Endothelial cell of umbilical vein (primary cell): ENCODE measurements at regions not wholly inside any gene's neighbourhood (a gene's known extent, or its start where the extent isn't known, plus 50 kb on each side); places are given as distances from the start of the nearest gene placed in this dataset.

Experiments used
- BruUV-seq: library from RNA; stranded (reverse); fragments of 400-500 nt; replicated peaks from 2 replicates; lab custom pipeline; 2021; lab: Mats Ljungman, UMichigan
- CTCF ChIA-PET: fragments of 300-600, 350-600 bp; sonication (Branson Sonifier 250); formaldehyde crosslinking; loops from one replicate; lab custom pipeline; 2021; ENCODE audit warnings: antibody characterized with exemption, inconsistent platforms; lab: Charles Lee
- POLR2A ChIA-PET: fragments of 300-600, 350-600 bp; sonication (Branson Sonifier 250); formaldehyde crosslinking; loops from one replicate; lab custom pipeline; 2021; ENCODE audit warnings: antibody characterized with exemption, inconsistent platforms; lab: Charles Lee
- DNase-seq: peaks from one replicate; pipeline ENCODE4 v3.0.0-alpha.2; 2011; ENCODE audit warnings: low read depth, low spot score
- FAIRE-seq: peaks from 2 replicates; lab custom pipeline; 2011; peaks lifted over from hg19 to GRCh38; lab: Jason Lieb, UNC
- H2AFZ ChIP-seq: 2 replicates; pipeline ENCODE4 v1.6.0; 2012; ENCODE audit warnings: low read depth, low read length, control low read depth, inconsistent platforms
- H3K27ac ChIP-seq: 2 replicates; pipeline ENCODE4 v1.5.1; 2011; ENCODE audit warnings: low read depth, mild to moderate bottlenecking, control low read depth, low read length, moderate library complexity; ENCODE audit not compliant: insufficient read depth
- H3K27me3 ChIP-seq, 2 experiments: 2 replicates each; pipeline versions ENCODE4 v1.6.0 to v1.6.1; 2011; ENCODE audit warnings: low read length in 2 of 2, mixed read lengths in 1 of 2; ENCODE audit not compliant: control insufficient read depth in 2 of 2, insufficient read depth in 2 of 2
- H3K36me3 ChIP-seq, 2 experiments: 2 replicates in 1 of 2; 3 replicates in 1 of 2; pipeline ENCODE4 v1.5.1; 2011; ENCODE audit warnings: low read length in 2 of 2, mild to moderate bottlenecking in 1 of 2, moderate library complexity in 1 of 2; ENCODE audit not compliant: control insufficient read depth in 2 of 2, insufficient read depth in 2 of 2; ENCODE audit errors: extremely low read depth in 1 of 2
- H3K4me1 ChIP-seq: 3 replicates; pipeline ENCODE4 v1.5.1; 2011; ENCODE audit warnings: mild to moderate bottlenecking, low read length; ENCODE audit not compliant: control insufficient read depth, insufficient read depth; ENCODE audit errors: extremely low read depth
- H3K4me2 ChIP-seq: 2 replicates; pipeline ENCODE4 v1.6.1; 2011; ENCODE audit warnings: low read length, control low read depth, mixed read lengths; ENCODE audit not compliant: insufficient read depth
- H3K4me3 ChIP-seq, 3 experiments: fragments of 200-600 bp in 1 of 3; sonication (generic), shearing (Covaris generic) in 1 of 3; replicated peaks in 1 of 3; 2 replicates each; pipeline ENCODE4 v1.5.1; 2011 to 2016; ENCODE audit warnings: control low read depth in 3 of 3, low read length in 3 of 3, mild to moderate bottlenecking in 2 of 3, inconsistent platforms in 1 of 3, low read depth in 1 of 3, moderate library complexity in 1 of 3; ENCODE audit not compliant: insufficient read depth in 1 of 3
- H3K79me2 ChIP-seq: 2 replicates; pipeline ENCODE4 v1.6.0; 2012; ENCODE audit warnings: low read length, inconsistent platforms; ENCODE audit not compliant: control insufficient read depth, insufficient read depth
- H3K9ac ChIP-seq: replicated peaks from 2 replicates; pipeline ENCODE3; 2011; ENCODE audit warnings: low read length, control low read depth; ENCODE audit not compliant: insufficient read depth; ENCODE audit errors: extremely low read depth
- H3K9me1 ChIP-seq: replicated peaks from 3 replicates; pipeline ENCODE4 v1.6.0; 2011; ENCODE audit warnings: mild to moderate bottlenecking, low read length; ENCODE audit not compliant: control insufficient read depth, insufficient read depth; ENCODE audit errors: extremely low read depth
- H3K9me3 ChIP-seq: replicated peaks from 2 replicates; pipeline ENCODE4 v1.5.1; 2012; ENCODE audit warnings: low read length, inconsistent platforms; ENCODE audit not compliant: control insufficient read depth, insufficient read depth
- H4K20me1 ChIP-seq: replicated peaks from 2 replicates; pipeline ENCODE3; 2011; ENCODE audit warnings: mild to moderate bottlenecking, low read length; ENCODE audit not compliant: control insufficient read depth, insufficient read depth; ENCODE audit errors: extremely low read depth
- CTCF ChIP-seq, 2 donors: IDR thresholded peaks; 1 replicate in 1 of 2; 2 replicates in 1 of 2; pipeline ENCODE4 v1.5.1; 2011; ENCODE audit warnings: low read length in 2 of 2, mild to moderate bottlenecking in 2 of 2, moderate library complexity in 2 of 2, control low read depth in 1 of 2, inconsistent platforms in 1 of 2, low read depth in 1 of 2; ENCODE audit not compliant: insufficient read depth in 1 of 2; ENCODE audit errors: extremely low read depth in 1 of 2
- EZH2 ChIP-seq: IDR thresholded peaks from 2 replicates; pipeline ENCODE4 v1.6.1; 2012; ENCODE audit warnings: borderline replicate concordance, low read depth, mild to moderate bottlenecking, moderate library complexity, low read length, inconsistent platforms; ENCODE audit not compliant: severe bottlenecking
- FOS ChIP-seq: IDR thresholded peaks from 2 replicates; pipeline ENCODE4 v1.6.1; 2011; ENCODE audit warnings: mild to moderate bottlenecking, low read length, moderate library complexity, borderline replicate concordance; ENCODE audit not compliant: insufficient read depth
- GATA2 ChIP-seq: IDR thresholded peaks from 2 replicates; pipeline ENCODE4 v1.7.0; 2011; ENCODE audit warnings: low read depth, mild to moderate bottlenecking, moderate library complexity, mixed read lengths, low read length; ENCODE audit not compliant: insufficient read length, insufficient read depth
- JUN ChIP-seq: IDR thresholded peaks from 2 replicates; pipeline ENCODE4 v1.6.1; 2011; ENCODE audit warnings: borderline replicate concordance, low read depth; ENCODE audit not compliant: insufficient read length, insufficient read depth
- MAX ChIP-seq: IDR thresholded peaks from 2 replicates; pipeline ENCODE4 v1.6.1; 2011; ENCODE audit not compliant: insufficient read depth, insufficient read length
- MYC ChIP-seq: IDR thresholded peaks from one replicate; pipeline ENCODE4 v1.6.1; 2011; ENCODE audit warnings: mild to moderate bottlenecking, low read depth, low read length
- POLR2A ChIP-seq: IDR thresholded peaks from 2 replicates; pipeline ENCODE4 v1.6.1; 2012; ENCODE audit warnings: low read depth, mild to moderate bottlenecking, control low read depth, low read length
- POLR2AphosphoS5 ChIP-seq: IDR thresholded peaks from 2 replicates; pipeline ENCODE4 v1.6.1; 2012; ENCODE audit warnings: low read depth, mild to moderate bottlenecking, control low read depth, low read length, moderate library complexity; ENCODE audit not compliant: insufficient read depth
- dilution Hi-C: fragments of 300-500 bp; cut with MboI; formaldehyde crosslinking; loops from one replicate; pipeline ENCODE4 v1.15.0; 2019; ENCODE audit warnings: low sequenced_read_pairs; ENCODE audit not compliant: extremely low pct_ligation_motif_present
- intact Hi-C: fragments of 100-400 bp; cut with micrococcal nuclease; formaldehyde crosslinking; loops from one replicate; pipeline ENCODE4 v1.10.0; 2022

- H3K9me3 ChIP-seq, result peaks cover 24% of the 10 kb centered on the region
- dilution Hi-C loops (no loop called here), intact Hi-C loops (no loop called here)
- ChIA-PET CTCF (no interaction called here), POLR2A (no interaction called here)
- H3K27ac ChIP-seq, result no peak overlapping the region
- TF ChIP-seq GATA2 (no peak), CTCF (IDR thresholded peaks at IDR 0.05; ENCODE audit: extremely low read depth in 1 of 2, insufficient read depth in 1 of 2, low read depth in 1 of 2, low read length in 2 of 2) (no peak), POLR2A (no peak), MAX (no peak), POLR2AphosphoS5 (no peak), JUN (no peak), FOS (no peak), MYC (no peak), EZH2 (no peak)
- H3K9me1 ChIP-seq, result no peaks in the 10 kb centered on the region
- H2AFZ ChIP-seq, result no peak overlapping the region
- BruUV-seq, result no TSS peak
- H3K4me3 ChIP-seq, result no peak overlapping the region
- H3K27me3 ChIP-seq, result no peaks in the 10 kb centered on the region
- no peak overlapping the region for H3K4me2 ChIP-seq
- FAIRE-seq (no peak), DNase-seq (no peak)
- H3K79me2 ChIP-seq, result no peaks in the 10 kb centered on the region
- H3K9ac ChIP-seq, result no peak overlapping the region
- H4K20me1 ChIP-seq, result no peaks in the 10 kb centered on the region
- H3K36me3 ChIP-seq, result no peaks in the 10 kb centered on the region
- no peaks in the 10 kb centered on the region for H3K4me1 ChIP-seq
Measured at GRCh38 chr20:60486937-60487336, 528.7 kb downstream of the CDH26 start.
